Thyroid gland (tissue), 4 donors: ENCODE measurements at regions not wholly inside any gene's neighbourhood (a gene's known extent, or its start where the extent isn't known, plus 50 kb on each side); places are given as distances from the start of the nearest gene placed in this dataset.

Experiments
- POLR2A ChIP-seq, 2 donors: fragments of 450-650 bp; IDR thresholded peaks; one replicate each; pipeline ENCODE4 v1.6.1; 2017; ENCODE audit warnings: antibody characterized with exemption in 2 of 2, mild to moderate bottlenecking in 2 of 2, moderate library complexity in 1 of 2
- TF ChIP-seq, protein P1 (sequence below), 6 experiments: fragments of 200-600 bp in 3 of 6; fragments of 450-650 bp in 3 of 6; sonication (generic) in 3 of 6; IDR thresholded peaks; one replicate each; pipeline ENCODE4 v1.5.1; 2016 to 2019; ENCODE audit warnings: antibody characterized with exemption in 6 of 6, mild to moderate bottlenecking in 2 of 6, inconsistent platforms in 1 of 6, moderate library complexity in 1 of 6

DNA sequence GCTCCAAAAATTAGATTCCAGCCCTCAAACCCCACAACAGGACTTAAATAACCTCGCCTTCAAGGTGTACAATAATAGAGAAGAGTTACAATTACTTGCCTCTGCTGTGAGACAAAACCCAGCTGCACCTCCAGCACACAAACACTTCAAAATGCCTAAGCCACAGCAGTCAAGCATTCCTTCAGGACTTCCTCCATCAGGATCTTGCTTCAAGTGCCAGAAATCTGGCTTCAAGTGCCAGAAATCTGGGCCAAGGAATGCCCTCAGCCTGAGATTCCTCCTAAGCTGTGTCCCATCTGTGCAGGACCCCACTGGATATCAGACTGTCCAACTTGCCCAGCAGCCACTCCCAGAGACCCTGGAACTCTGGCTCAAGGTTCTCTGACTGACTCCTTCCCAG lies 1088.3 kb downstream of the SORCS3 start:
- TF ChIP-seq, protein P1, sequence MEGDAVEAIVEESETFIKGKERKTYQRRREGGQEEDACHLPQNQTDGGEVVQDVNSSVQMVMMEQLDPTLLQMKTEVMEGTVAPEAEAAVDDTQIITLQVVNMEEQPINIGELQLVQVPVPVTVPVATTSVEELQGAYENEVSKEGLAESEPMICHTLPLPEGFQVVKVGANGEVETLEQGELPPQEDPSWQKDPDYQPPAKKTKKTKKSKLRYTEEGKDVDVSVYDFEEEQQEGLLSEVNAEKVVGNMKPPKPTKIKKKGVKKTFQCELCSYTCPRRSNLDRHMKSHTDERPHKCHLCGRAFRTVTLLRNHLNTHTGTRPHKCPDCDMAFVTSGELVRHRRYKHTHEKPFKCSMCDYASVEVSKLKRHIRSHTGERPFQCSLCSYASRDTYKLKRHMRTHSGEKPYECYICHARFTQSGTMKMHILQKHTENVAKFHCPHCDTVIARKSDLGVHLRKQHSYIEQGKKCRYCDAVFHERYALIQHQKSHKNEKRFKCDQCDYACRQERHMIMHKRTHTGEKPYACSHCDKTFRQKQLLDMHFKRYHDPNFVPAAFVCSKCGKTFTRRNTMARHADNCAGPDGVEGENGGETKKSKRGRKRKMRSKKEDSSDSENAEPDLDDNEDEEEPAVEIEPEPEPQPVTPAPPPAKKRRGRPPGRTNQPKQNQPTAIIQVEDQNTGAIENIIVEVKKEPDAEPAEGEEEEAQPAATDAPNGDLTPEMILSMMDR (IDR thresholded peaks at IDR 0.05) = no peak
- TF ChIP-seq POLR2A (IDR thresholded peaks at IDR 0.05) = no peak
